ENCODE measurements at regions not wholly inside any gene's neighbourhood (a gene's known extent, or its start where the extent isn't known, plus 50 kb on each side); places are given as distances from the start of the nearest gene placed in this dataset.
A peak's percentile ranks its signal among the peaks of the same experiment; 100 is the strongest.

GRCh38 chr5:8247049-8247899 is 378.3 kb downstream of the MTRR start:
- Histone ChIP-seq H3K79me2 (ENCODE audit: control insufficient read depth, insufficient read depth, low read length) (no peaks in the 10 kb centered on the region), H3K27me3 (ENCODE audit: control insufficient read depth, insufficient read depth, low read length) (no peaks in the 10 kb centered on the region), H3K9me3 (ENCODE audit: control insufficient read depth, insufficient read depth, low read depth, low read length) (no peaks in the 10 kb centered on the region), H3K9ac (ENCODE audit: insufficient read depth, low read length) (no peak overlapping the region), H3K4me1 (ENCODE audit: control insufficient read depth, extremely low read depth, insufficient read depth, low read length) (no peaks in the 10 kb centered on the region), H4K20me1 (ENCODE audit: control insufficient read depth, extremely low read depth, insufficient read depth, low read length) (no peaks in the 10 kb centered on the region), H3K4me2 (ENCODE audit: extremely low read depth, insufficient read depth, low read length) (no peak overlapping the region), H3K4me3 (replicated peaks in 1 of 4; ENCODE audit: control extremely low read depth in 1 of 4, insufficient read depth in 1 of 4, low read depth in 3 of 4, low read length in 4 of 4) (peak overlapping the region in 1 of 4 experiments; percentile 2), H3K27ac (ENCODE audit: insufficient read depth, low read length) (no peak overlapping the region), H2AFZ (ENCODE audit: low read length) (peak overlapping the region; percentile 47), H3K36me3 (ENCODE audit: control insufficient read depth, insufficient read depth, low read length) (no peaks in the 10 kb centered on the region)
- TF ChIP-seq CTCF (conservative IDR thresholded peaks at IDR 0.05 in 1 of 2, IDR thresholded peaks at IDR 0.05 in 1 of 2; ENCODE audit: low read depth in 1 of 2, low read length in 2 of 2) (peak; percentile 7 to 40), EZH2 (IDR thresholded peaks at IDR 0.05; ENCODE audit: low read length, missing control alignments) (no peak)
- DNase-seq (ENCODE audit: low read depth in 2 of 2) = peak in 1 of 2 donors; percentile 24

GRCh38 chr5:8253376-8253775 is 384.4 kb downstream of the MTRR start:
- no peaks in the 10 kb centered on the region for H3K4me1 ChIP-seq (ENCODE audit: control insufficient read depth, extremely low read depth, insufficient read depth, low read length)
- TF ChIP-seq EZH2 (IDR thresholded peaks at IDR 0.05; ENCODE audit: low read length, missing control alignments) = no peak
- no peak for TF ChIP-seq CTCF (conservative IDR thresholded peaks at IDR 0.05 in 1 of 2, IDR thresholded peaks at IDR 0.05 in 1 of 2; ENCODE audit: low read depth in 1 of 2, low read length in 2 of 2)

GRCh38 chr5:8254674-8255073 is 385.7 kb downstream of the MTRR start:
- Histone ChIP-seq H3K4me3 (replicated peaks in 1 of 4; ENCODE audit: control extremely low read depth in 1 of 4, insufficient read depth in 1 of 4, low read depth in 3 of 4, low read length in 4 of 4) (no peak overlapping the region), H4K20me1 (ENCODE audit: control insufficient read depth, extremely low read depth, insufficient read depth, low read length) (no peaks in the 10 kb centered on the region), H3K9ac (ENCODE audit: insufficient read depth, low read length) (no peak overlapping the region), H3K79me2 (ENCODE audit: control insufficient read depth, insufficient read depth, low read length) (no peaks in the 10 kb centered on the region), H3K27ac (ENCODE audit: insufficient read depth, low read length) (no peak overlapping the region), H3K27me3 (ENCODE audit: control insufficient read depth, insufficient read depth, low read length) (no peaks in the 10 kb centered on the region), H3K9me3 (ENCODE audit: control insufficient read depth, insufficient read depth, low read depth, low read length) (no peaks in the 10 kb centered on the region), H3K36me3 (ENCODE audit: control insufficient read depth, insufficient read depth, low read length) (no peaks in the 10 kb centered on the region), H3K4me2 (ENCODE audit: extremely low read depth, insufficient read depth, low read length) (no peak overlapping the region), H2AFZ (ENCODE audit: low read length) (no peak overlapping the region), H3K4me1 (ENCODE audit: control insufficient read depth, extremely low read depth, insufficient read depth, low read length) (no peaks in the 10 kb centered on the region)
- no peak for DNase-seq (ENCODE audit: low read depth in 2 of 2)
- no peak for TF ChIP-seq CTCF (conservative IDR thresholded peaks at IDR 0.05 in 1 of 2, IDR thresholded peaks at IDR 0.05 in 1 of 2; ENCODE audit: low read depth in 1 of 2, low read length in 2 of 2)
- TF ChIP-seq EZH2 (IDR thresholded peaks at IDR 0.05; ENCODE audit: low read length, missing control alignments) = no peak

More at GRCh38 chr5:8253376-8253775, 384.4 kb downstream of the MTRR start:
- Histone ChIP-seq H3K79me2 (ENCODE audit: control insufficient read depth, insufficient read depth, low read length) (no peaks in the 10 kb centered on the region), H3K27me3 (ENCODE audit: control insufficient read depth, insufficient read depth, low read length) (no peaks in the 10 kb centered on the region), H4K20me1 (ENCODE audit: control insufficient read depth, extremely low read depth, insufficient read depth, low read length) (no peaks in the 10 kb centered on the region), H3K36me3 (ENCODE audit: control insufficient read depth, insufficient read depth, low read length) (no peaks in the 10 kb centered on the region), H3K9me3 (ENCODE audit: control insufficient read depth, insufficient read depth, low read depth, low read length) (no peaks in the 10 kb centered on the region), H2AFZ (ENCODE audit: low read length) (no peak overlapping the region), H3K9ac (ENCODE audit: insufficient read depth, low read length) (no peak overlapping the region), H3K4me2 (ENCODE audit: extremely low read depth, insufficient read depth, low read length) (no peak overlapping the region), H3K27ac (ENCODE audit: insufficient read depth, low read length) (no peak overlapping the region), H3K4me3 (replicated peaks in 1 of 4; ENCODE audit: control extremely low read depth in 1 of 4, insufficient read depth in 1 of 4, low read depth in 3 of 4, low read length in 4 of 4) (no peak overlapping the region)
- DNase-seq (ENCODE audit: low read depth in 2 of 2) = no peak

Measured in fibroblast of lung (primary cell).